ENCODE measurements at regions not wholly inside any gene's neighbourhood (a gene's known extent, or its start where the extent isn't known, plus 50 kb on each side); places are given as distances from the start of the nearest gene placed in this dataset.
"Not testable (repeated sequence)": the region's sequence is repeated elsewhere in the genome, so short reads cannot be mapped to it uniquely, and the experiment has no call there.

DNA sequence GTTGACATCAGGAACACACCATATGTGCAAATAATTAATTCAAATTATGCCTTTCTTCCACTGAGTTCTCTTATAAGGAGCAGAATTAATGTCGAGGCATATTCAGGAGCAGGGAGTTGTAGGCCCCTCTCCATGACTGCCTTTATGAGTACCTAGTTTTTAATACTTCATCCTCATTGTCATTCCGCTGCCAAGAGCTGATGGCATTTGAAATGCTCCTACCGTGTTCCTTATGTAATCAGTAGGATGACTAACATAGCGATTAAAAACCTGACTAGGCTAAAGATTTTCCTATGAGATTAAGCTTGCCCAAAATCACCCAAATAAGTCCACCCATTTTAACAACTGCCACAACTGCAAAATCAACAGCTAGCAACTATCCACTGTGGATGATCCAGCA is 220.6 kb downstream of the DHX15 start:
- DNase-seq, result no peak

DNA sequence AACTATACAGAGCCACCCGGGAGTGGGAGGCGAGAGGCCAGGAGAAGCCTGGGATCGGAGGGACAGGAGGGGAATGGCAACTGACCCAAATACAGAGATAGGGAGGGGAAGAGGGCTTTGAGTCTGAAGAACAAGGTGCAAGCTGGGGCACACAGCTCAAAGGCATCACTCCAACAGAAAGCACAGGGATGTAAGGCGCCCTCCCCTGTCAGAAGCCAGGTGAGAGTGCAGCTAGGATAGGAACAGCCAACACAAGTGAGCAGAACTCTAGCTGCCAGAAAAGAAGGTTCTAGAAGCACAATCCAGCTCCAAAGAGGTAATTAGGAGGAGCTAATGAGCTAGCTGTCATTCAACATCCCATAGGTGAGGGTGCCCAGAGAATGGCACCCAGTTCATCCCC is 232.2 kb downstream of the DHX15 start:
- no peak for DNase-seq

DNA sequence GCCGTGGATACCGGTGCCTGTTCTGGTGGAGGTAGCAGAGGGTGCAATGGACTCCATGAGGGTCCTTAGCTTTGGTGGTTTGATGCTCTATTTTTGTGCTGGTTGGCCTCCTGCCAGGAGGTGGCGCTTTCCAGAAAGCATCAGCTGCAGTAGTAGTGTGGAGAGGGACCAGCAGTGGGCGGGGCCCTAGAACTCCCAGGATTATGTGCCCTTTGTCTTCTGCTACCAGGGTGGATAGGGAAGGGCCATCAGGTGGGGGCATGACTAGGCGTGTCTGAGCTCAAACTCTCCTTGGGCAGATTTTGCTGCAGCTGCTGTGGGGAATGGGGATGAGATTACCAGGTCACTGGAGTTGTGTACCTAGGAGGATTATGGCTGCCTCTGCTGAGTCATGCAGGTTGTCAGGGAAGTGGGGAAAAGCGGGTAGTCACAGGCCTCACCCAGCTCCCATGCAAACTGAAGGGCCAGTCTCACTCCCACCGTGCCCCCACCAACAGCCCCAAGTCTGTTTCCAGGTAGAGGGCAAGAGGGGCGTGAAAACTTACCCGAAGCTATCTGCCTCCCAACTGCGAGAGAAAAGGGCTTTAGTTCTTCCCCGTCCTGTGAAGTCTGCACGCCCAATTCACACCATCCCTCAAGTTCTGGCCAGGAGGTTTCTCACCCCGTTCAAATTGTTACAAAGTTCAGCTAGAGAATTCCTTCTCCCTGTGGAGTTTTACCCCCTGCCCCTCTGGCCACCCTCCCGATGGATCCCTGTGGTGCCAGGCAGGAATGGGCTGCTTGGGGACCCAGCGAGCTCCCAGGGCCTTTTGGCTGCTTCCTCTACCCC is 235.0 kb downstream of the DHX15 start:
- DNase-seq, result not testable (repeated sequence)

DNA sequence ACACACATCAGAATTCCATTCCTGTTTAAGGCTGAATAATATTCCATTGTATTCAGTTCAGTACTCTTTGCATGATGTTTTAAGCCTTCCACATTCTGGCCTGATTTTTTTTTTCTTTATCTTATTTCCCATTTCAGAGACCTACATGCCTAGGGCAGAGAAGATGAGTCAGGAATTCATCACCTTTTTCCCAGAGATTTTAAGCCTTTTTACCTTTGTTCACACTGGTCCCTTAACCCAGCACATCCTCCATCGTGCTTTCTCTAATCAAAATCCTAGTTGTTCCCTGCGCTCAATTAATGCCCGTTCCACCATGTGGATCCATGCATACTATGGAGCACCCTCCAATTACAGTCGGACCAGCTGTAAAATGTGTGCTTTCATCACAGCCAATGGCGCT is 245.1 kb downstream of the DHX15 start:
- DNase-seq, result no peak

DNA sequence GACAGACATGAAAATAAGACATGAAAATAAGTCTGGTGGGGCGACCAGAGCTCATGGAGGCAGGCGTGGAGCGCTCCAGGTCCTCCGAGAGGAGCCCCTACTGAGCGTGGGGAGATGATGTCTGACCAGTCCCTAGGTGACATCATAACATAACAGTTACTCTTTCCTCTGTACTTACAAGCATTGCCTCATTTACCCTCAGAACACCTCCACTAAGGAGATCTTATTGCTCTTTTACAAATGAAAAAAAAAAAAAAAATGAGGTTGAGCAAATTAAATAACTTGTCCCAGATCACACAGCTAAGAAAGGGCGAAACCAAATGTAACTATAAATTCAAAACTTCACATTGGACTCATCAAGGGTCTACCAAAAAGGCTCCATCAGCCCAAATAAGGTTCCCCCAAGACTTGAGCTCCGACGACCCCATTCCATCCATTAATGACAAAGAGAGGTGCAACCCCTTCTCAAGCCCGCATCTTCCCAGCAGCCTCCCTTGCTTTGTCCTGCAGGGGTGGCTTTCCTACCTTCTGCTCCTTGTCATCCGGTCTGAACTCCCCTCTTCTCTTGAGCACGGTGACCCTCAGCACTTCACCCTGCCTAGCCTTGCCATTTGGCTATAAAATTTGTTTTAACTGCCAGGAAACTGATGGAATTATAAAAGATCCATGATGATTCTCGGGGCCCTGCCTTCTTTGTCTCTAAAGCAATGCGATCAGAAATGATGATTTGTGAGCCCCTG is 246.7 kb downstream of the DHX15 start:
- DNase-seq, result no peak

DNA sequence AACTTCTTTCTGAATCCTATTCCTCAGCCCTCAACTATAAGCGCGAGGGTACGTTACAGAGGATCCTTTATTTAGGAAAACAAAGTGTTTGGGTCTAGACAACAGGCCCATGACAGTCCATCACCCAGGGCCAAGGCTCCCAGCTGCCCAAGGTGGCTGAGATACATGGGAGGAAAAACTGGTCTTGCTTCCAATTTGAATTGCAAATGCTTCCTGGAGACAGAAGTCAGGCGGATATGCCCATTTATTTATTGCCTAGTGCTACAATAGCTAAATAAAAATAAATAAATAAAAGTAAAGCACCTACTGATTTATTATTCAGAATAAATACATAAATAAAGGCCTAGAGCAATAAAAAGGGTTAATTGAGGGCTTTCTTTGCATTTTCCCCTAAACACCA is 248.7 kb downstream of the DHX15 start:
- DNase-seq, result no peak

DNA sequence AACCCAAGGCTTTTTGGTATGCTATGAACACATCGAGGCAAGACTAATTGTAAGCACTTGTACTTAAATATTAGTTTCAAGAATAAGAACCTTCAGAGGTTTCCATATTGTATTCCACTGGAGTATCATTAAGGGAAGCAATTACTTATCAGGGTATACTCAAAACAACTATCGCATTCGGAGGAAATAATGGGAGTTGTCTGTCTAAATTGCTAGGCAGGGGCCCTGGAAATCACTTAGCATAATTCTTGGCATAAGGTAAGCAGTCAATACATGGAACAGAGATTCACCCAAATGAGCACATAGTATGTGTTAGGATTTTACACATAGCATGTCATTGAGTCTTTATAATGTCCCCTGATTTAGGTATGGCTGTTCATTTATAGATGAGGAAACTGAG is 249.4 kb downstream of the DHX15 start:
- DNase-seq, result no peak

DNA sequence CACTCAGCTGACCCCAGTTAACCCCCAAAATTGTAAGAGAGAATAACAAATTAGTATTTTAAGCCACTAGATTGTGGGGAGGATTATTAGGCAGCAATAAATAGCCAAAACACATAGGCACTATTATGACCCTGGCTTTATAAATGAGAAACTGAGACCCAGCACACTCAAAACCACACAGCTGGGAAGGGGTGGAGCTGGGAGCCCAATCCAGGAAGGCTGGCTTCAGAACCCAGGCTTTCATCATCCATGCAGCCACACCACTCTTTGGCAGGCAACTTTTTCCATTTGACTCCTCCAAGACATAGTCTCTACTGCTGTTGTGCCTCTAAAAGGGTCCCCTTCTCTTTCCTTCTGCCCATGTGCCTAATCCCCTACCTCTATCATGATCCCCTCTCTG is 253.8 kb downstream of the DHX15 start:
- no peak for DNase-seq

DNA sequence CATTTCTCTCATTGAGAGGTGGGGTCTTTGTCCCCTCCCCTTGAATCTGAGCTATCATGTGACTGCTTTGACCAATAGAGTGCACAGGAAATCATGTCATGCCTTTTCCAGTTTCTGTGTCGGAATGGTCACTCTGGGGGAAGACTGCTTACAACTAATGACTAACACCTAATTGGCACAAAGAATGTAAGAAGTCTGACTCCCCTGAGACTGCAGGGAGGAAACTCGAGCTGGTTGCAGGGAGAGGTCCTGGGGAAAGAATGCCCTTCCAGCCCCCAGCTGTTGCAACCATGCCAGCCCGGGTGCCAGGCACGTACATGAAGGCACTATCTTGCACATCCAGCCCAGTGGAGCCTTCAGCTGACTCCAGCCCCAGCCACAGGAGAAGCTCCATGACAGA is 254.2 kb downstream of the DHX15 start:
- DNase-seq, result peak; percentile 1

DNA sequence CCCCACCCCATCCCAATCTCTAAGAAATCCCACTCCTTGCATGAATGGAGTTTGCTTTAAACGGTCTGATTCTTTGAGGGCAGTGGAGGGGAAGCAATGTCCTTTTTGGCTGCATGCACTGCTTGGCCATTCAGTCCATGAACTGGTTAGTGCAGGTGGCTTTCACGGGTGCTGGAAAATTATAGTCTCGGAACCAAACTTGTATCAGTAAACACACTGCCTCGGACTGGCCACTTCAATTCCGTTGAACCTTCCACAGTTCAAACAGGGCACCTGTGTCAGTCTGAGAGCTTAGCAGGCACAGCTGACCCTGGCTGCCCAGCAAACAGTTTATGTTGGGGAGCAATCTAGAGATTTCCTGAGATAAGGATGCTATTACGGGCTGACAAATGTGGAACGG is 255.6 kb downstream of the DHX15 start:
- no peak for DNase-seq

DNA sequence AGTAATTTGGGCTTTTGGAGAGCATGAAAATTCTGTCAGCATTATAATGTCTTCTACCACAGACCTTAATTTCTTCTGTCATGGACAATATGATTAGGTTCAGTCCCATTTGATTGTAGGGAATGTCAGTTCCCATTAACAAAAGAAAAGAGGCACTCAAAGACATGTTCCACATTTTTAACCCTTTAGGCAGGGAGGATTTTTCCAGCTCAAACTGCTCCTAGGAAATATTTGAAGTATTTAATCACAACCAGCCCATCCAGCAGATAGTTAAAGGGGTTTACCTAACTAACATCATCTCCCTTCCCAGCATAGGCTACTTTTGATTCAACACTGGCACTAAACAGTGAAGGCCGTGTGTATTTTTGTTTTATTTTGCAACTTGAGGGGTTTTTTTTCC is 256.0 kb downstream of the DHX15 start:
- DNase-seq, result no peak

DNA sequence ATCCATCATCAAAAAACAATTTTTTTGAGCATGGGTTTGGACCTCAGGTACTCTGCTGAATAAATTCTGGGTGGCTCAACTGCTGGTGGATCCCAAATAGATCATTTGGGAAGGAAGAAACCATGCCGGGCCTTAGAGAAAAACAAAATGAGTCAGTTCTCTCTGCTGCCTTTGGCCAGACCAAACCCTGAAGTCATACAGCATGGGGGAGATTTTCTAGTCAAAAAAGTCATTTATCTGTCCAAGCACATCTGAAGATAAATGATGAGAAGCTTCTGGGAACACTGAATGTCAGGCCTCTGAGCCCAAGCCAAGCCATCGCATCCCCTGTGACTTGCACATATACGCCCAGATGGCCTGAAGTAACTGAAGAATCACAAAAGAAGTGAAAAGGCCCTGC is 261.4 kb downstream of the DHX15 start:
- DNase-seq, result no peak

DNA sequence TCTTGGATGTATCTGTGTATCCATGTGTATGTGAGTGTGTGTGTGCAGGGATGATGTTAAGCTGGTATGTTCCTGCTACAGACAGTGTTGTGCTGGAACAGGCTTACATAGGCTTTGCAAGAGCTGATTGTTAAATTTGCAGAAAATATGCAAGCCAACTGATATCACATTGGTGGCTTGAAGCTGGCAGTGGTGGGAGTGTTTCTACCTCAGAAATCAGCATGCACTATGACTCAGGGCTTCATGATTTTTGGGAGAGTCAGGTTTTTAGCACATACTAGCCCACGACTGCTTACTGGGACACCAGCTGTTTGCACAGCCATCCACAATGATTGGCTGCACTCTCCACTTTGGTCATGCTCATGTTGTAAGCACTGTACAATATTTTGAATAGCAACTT is 261.8 kb downstream of the DHX15 start:
- no peak for DNase-seq

DNA sequence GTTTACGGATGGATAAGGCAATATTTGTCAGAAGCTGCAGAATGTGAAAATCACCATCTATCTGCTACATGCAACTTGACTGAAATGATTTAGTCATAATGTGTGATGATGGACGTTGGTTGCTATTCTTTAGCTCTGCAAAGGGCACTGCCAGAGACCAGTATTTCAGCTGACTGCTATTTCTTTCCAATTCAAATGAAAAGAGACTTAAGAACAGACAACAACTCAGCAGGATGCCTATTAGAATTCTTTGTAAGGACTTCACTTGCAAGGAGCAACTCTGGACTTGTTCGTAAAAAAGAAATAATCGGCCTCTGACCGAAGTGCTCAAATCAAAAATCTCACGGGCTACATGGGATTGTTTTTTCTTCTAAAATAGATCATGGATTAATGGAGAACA is 262.7 kb downstream of the DHX15 start:
- no peak for DNase-seq

DNA sequence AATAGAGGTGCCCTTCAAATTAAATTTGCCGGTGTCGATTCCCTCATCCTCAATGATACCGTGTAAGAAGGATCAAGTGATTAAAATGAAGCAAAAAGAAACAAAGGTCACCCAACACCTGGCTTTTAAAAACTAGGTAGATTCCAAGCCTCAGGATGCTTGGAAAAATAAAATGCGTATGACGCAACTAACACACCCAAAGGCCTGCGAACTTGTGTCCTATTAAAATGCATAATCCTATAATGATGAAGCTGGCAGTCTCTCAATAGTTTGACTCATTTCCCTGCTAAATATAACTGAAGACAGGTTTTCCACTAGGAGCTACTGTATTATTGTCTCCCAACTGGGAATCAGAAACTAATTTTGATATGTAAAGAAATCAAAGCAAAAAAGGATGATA is 263.2 kb downstream of the DHX15 start:
- peak; percentile 8 for DNase-seq

DNA sequence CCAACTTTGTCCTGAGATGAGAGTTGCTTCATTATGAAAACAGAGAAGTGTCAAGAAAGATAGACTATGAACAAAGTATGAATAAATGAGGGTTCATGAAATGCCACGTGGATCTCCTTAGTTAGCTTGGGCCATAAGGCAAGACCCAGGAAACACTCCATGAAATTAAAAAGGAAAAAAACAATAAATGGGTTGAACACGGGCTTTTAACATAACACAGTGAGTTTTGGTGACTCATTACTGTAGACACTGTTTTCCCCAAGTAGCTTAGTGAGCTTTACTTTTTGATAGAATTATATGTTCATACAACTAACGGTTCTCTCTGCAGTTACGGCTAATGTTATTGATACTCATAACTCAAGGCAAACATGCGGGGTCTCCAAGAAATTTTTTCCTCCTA is 265.0 kb downstream of the DHX15 start:
- DNase-seq, result no peak

DNA sequence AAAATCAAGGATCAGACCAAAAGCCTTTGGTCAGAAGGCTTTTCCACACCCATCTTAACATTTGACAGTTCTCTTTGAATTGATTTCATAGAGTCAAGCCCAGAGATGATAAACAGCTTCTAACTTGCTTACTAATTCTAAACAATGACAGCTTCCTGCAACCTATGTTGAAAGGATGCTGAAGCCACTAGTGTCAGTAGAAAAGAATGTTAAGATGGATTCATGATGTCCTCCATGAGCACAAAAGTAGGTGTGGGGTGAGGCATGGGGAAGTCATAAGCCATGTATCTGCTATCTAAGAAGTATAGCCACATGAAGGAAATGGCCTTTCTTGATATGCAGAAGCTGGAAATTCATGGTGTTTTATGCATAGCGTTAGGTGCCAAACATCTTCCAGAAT is 269.3 kb downstream of the DHX15 start:
- DNase-seq, result no peak

DNA sequence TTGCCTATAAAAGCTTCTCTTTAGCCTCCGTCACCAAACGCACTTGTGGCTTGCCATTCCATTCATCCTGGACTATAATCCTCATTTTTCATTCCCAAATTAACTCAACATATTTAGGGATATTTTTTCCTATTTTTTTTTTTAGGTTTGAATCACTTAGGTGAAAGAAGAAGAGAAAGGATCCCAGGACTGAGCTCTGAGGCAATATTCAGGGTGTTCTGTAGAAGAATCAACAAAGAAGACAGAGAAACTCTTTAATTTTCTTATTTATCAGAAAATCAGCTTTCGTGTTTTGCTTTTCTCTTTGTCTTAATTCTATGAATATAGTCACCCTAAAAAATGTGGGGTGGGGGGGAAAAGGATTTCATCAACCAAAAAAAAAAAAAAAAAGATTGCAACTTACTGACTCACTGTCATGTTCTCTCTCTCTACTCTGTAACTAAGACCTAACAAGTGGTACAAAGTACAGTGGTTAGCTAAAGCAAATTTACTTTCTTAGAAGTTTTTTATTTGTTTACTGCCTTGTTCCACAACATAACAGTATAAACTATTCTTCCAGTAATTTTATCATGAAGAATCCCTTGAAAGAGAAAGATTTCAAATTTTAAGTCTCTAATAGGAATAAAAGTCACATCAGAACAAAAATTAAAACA is 272.0 kb downstream of the DHX15 start:
- no peak for DNase-seq

DNA sequence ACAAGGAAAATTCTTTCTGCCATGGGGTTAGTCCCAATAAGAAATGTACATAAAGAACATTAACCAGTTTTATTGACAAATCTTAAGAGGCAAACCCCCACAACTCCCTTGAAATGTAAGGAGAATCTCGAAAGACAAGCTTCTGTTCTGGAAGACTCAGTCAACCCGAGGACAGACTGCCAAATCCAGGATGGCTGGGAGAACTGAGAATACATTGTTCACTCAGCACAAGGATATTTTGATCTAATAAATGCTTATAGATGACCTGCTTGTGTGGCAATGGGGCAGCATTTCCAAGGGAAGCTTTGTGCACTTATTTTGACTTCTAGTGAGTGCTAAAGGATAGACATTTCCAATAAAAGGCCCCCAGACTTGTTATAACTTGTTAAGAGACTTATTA is 280.4 kb downstream of the DHX15 start:
- no peak for DNase-seq

DNA sequence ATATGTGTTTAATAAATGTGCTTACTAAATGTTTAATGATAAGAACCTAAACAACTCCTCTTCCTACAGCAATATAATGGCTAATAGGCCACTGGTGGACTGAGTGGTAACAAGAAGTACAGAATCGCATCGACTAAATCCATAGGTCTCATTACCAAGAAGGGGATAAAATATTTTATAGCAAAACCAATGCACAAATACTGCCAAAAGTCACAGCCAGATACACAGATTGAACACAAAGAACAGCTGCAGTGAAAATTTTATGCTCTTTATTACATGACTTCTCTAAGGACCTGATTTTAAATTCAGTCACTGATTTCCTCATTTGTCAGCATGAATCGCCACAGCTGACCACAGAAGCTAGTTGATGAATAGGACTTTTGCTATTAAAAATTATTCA is 285.4 kb downstream of the DHX15 start:
- no peak for DNase-seq

DNA sequence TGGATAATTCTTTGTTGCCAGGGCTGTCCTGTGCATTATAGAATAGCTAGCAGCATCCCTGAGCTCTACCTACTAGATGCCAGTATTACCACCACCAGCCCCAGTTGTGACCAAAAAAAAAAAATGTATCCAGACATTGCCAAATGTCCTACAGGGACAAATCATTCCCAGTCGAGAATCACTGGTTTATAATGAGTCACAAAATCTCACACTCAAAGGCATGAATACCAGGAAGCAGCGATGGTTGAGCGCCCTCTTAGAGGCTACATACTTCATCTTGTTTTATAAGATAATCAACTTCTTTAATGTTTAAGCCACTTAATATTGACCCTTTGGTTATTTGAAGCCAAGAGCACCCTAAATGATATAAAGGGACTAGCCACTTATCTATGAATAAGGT is 297.3 kb downstream of the DHX15 start:
- no peak for DNase-seq

DNA sequence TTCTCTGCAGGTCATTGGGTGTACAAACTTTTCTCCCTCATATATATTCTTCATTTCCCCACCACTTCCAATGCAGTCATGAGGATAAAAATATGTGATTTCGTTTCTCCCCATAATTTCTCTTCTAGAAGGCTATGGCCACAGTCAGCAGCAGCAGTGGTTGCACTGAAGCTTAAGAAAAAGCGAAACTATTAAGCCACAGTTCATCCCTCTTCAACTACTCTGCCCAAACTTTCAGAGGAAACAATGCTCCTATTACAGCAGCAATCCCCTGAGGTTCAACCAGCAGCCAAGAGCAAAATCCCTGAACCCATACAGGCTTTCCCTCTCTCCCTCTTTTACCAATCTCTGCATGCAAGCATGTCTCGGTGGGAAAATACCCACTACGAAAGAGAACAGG is 298.6 kb downstream of the DHX15 start:
- no peak for DNase-seq

DNA sequence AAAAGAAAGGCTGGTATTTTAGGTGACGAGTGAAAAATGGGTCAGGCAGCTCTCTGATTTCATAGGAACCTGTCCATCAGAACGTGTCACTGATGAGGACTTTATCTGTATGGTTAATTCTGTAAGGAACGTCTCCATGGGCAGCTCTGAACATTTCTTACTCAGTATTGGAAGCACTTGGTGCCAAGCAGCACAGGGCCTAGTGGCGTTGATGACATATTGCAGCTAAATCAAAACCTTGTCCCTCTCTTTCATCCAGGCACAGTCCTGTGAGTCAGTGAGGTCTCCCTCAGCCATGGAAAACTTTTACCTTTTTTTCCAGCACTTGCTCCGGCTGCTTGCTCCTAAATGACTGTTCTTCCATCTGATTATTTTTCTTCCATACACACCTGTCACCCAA is 301.9 kb downstream of the DHX15 start:
- DNase-seq, result no peak

DNA sequence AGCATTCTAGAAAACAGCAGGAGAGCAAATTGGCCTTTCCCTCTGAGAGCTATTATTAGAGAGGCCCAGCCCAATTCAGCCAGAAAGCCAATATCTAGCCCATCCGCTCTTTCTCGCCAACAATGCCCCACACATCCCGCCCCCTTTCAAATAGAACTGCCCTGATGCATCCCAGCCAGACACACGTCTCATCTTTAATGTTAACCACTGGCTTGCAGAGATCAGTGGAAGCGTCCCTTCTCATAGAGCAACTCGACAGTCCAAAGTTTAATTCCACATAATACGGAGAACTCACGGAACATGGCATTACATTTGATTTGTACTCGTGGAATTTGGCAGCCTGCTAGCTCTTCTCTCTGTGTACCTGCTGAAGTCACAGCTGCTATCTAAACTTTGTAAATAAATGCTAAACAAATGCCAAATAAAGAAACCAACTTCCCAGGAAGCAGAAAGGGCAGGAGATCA is 304.4 kb downstream of the DHX15 start:
- no peak for DNase-seq
